Liver (tissue), 3 donors: ENCODE measurements at regions not wholly inside any gene's neighbourhood (a gene's known extent, or its start where the extent isn't known, plus 50 kb on each side); places are given as distances from the start of the nearest gene placed in this dataset.

Experiments used
- EGR1 ChIP-seq, 2 donors: IDR thresholded peaks; 2 replicates each; pipeline ENCODE4 v1.6.1; 2016 to 2018; ENCODE audit warnings: antibody characterized with exemption in 2 of 2, low read depth in 2 of 2
- JUND ChIP-seq, 2 donors: IDR thresholded peaks; 2 replicates each; pipeline ENCODE4 v1.6.1; 2016; ENCODE audit warnings: antibody characterized with exemption in 2 of 2
- MAX ChIP-seq: IDR thresholded peaks from 2 replicates; pipeline ENCODE4 v1.6.1; 2016; ENCODE audit warnings: antibody characterized with exemption
- RAD21 ChIP-seq, 2 donors: IDR thresholded peaks; 2 replicates each; pipeline ENCODE4 v1.6.1; 2016; ENCODE audit warnings: antibody characterized with exemption in 2 of 2, mild to moderate bottlenecking in 2 of 2
- REST ChIP-seq: IDR thresholded peaks from 2 replicates; pipeline ENCODE4 v1.6.1; 2016; ENCODE audit warnings: antibody characterized with exemption, mild to moderate bottlenecking
- RXRA ChIP-seq, 2 donors: IDR thresholded peaks; 2 replicates each; pipeline ENCODE4 v1.6.1; 2017 to 2018; ENCODE audit warnings: antibody characterized with exemption in 2 of 2, mild to moderate bottlenecking in 1 of 2
- SP1 ChIP-seq: IDR thresholded peaks from 2 replicates; pipeline ENCODE4 v1.6.1; 2018; ENCODE audit warnings: antibody characterized with exemption, mild to moderate bottlenecking
- TAF1 ChIP-seq: conservative IDR thresholded peaks from 2 replicates; pipeline ENCODE4 v1.6.1; 2016; ENCODE audit warnings: antibody characterized with exemption, mild to moderate bottlenecking
- YY1 ChIP-seq: IDR thresholded peaks from 2 replicates; pipeline ENCODE4 v1.6.1; 2016; ENCODE audit warnings: antibody characterized with exemption, mild to moderate bottlenecking
- ZBTB33 ChIP-seq: IDR thresholded peaks from 2 replicates; pipeline ENCODE4 v1.6.1; 2016; ENCODE audit warnings: antibody characterized with exemption
- TF ChIP-seq, protein P1 (sequence below): fragments of 150-350 bp; IDR thresholded peaks from 2 replicates; pipeline ENCODE4 v1.5.1; 2017; ENCODE audit warnings: improper control_type of control experiment, low read depth, low read length; ENCODE audit not compliant: missing input control
- donor health status: healthy.
- donor health status: healthy.

GRCh38 chr3:99586701-99587100 is 51.7 kb upstream of the COL8A1 start:
- TF ChIP-seq, protein P1, sequence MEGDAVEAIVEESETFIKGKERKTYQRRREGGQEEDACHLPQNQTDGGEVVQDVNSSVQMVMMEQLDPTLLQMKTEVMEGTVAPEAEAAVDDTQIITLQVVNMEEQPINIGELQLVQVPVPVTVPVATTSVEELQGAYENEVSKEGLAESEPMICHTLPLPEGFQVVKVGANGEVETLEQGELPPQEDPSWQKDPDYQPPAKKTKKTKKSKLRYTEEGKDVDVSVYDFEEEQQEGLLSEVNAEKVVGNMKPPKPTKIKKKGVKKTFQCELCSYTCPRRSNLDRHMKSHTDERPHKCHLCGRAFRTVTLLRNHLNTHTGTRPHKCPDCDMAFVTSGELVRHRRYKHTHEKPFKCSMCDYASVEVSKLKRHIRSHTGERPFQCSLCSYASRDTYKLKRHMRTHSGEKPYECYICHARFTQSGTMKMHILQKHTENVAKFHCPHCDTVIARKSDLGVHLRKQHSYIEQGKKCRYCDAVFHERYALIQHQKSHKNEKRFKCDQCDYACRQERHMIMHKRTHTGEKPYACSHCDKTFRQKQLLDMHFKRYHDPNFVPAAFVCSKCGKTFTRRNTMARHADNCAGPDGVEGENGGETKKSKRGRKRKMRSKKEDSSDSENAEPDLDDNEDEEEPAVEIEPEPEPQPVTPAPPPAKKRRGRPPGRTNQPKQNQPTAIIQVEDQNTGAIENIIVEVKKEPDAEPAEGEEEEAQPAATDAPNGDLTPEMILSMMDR, result no peak
- TF ChIP-seq ZBTB33 (no peak), YY1 (no peak), TAF1 (no peak), EGR1 (IDR thresholded peaks at IDR 0.05; ENCODE audit: low read depth in 2 of 2) (no peak), MAX (no peak), RXRA (IDR thresholded peaks at IDR 0.05) (no peak), SP1 (no peak), REST (no peak), RAD21 (IDR thresholded peaks at IDR 0.05) (no peak), JUND (IDR thresholded peaks at IDR 0.05) (no peak)
